HEK293 (cell line): ENCODE measurements at regions not wholly inside any gene's neighbourhood (a gene's known extent, or its start where the extent isn't known, plus 50 kb on each side); places are given as distances from the start of the nearest gene placed in this dataset.

ENCODE experiments used
- CTCF ChIA-PET: fragments of 350-600 bp; formaldehyde crosslinking; extraction: SDS; loops from one replicate; lab custom pipeline; 2021; ENCODE audit warnings: antibody characterized with exemption; lab: Yijun Ruan, JAX
- POLR2A ChIA-PET: fragments of 300-600 bp; formaldehyde crosslinking; extraction: SDS; loops from one replicate; lab custom pipeline; 2020; ENCODE audit warnings: antibody characterized with exemption, inconsistent platforms; lab: Yijun Ruan, JAX
- H3K27ac ChIP-seq: fragments of 200-500 bp; sonication (Bioruptor generic); 2 replicates; pipeline ENCODE4 v1.5.1; 2014; ENCODE audit warnings: low read depth, low read length, control low read depth, inconsistent platforms; ENCODE audit errors: extremely low read depth
- H3K36me3 ChIP-seq, 2 experiments: fragments of 200-500 bp in 1 of 2; sonication (Bioruptor generic) in 1 of 2; 1 replicate in 1 of 2; 2 replicates in 1 of 2; pipeline ENCODE4 v1.5.1; 2014 to 2017; ENCODE audit warnings: inconsistent platforms in 2 of 2, low read length in 2 of 2; ENCODE audit not compliant: control insufficient read depth in 2 of 2, insufficient read depth in 1 of 2
- H3K4me1 ChIP-seq: fragments of 200-500 bp; sonication (Bioruptor generic); 2 replicates; pipeline ENCODE4 v1.5.1; 2014; ENCODE audit warnings: mild to moderate bottlenecking, low read length, inconsistent platforms; ENCODE audit not compliant: control insufficient read depth, insufficient read depth
- H3K4me3 ChIP-seq: 2 replicates; pipeline ENCODE4 v1.5.1; 2011; ENCODE audit warnings: low read depth, mild to moderate bottlenecking, control low read depth, low read length, moderate library complexity
- H3K9me3 ChIP-seq: fragments of 200-500 bp; sonication (Bioruptor generic); 2 replicates; pipeline ENCODE4 v1.5.1; 2014; ENCODE audit warnings: low read depth, low read length, inconsistent platforms; ENCODE audit not compliant: control insufficient read depth, insufficient read depth
- EGR2 ChIP-seq: fragments of 450-650 bp; formaldehyde crosslinking; IDR thresholded peaks from 2 replicates; pipeline ENCODE4 v1.5.1; 2016; ENCODE audit warnings: low read depth, missing biosample characterization, missing genetic modification characterization
- ELK4 ChIP-seq: IDR thresholded peaks from 2 replicates; pipeline ENCODE4 v1.6.1; 2011; ENCODE audit warnings: mild to moderate bottlenecking, low read depth, low read length, borderline replicate concordance
- SCRT1 ChIP-seq: fragments of 450-650 bp; formaldehyde crosslinking; IDR thresholded peaks from 2 replicates; pipeline ENCODE4 v1.5.1; 2016; ENCODE audit warnings: missing biosample characterization, missing genetic modification characterization, borderline replicate concordance
- SCRT2 ChIP-seq: fragments of 450-650 bp; formaldehyde crosslinking; IDR thresholded peaks from 2 replicates; pipeline ENCODE4 v1.5.1; 2016; ENCODE audit warnings: missing biosample characterization, missing genetic modification characterization
- SP3 ChIP-seq: fragments of 450-650 bp; formaldehyde crosslinking; IDR thresholded peaks from 2 replicates; pipeline ENCODE4 v1.5.1; 2016; ENCODE audit warnings: missing biosample characterization, missing genetic modification characterization
- ZBTB10 ChIP-seq: fragments of 450-650 bp; formaldehyde crosslinking; IDR thresholded peaks from 2 replicates; pipeline ENCODE4 v1.5.1; 2016; ENCODE audit warnings: missing biosample characterization, missing genetic modification characterization
- ZBTB20 ChIP-seq: fragments of 450-650 bp; formaldehyde crosslinking; IDR thresholded peaks from 2 replicates; pipeline ENCODE4 v1.5.1; 2016; ENCODE audit warnings: missing biosample characterization, missing genetic modification characterization
- ZBTB44 ChIP-seq: fragments of 450-650 bp; IDR thresholded peaks from 2 replicates; pipeline ENCODE4 v1.5.1; 2018; ENCODE audit warnings: missing biosample characterization, mild to moderate bottlenecking, missing genetic modification characterization
- ZBTB49 ChIP-seq: fragments of 450-650 bp; formaldehyde crosslinking; IDR thresholded peaks from 2 replicates; pipeline ENCODE4 v1.5.1; 2016; ENCODE audit warnings: missing biosample characterization, missing genetic modification characterization, low read depth
- ZNF146 ChIP-seq: fragments of 450-650 bp; formaldehyde crosslinking; IDR thresholded peaks from 2 replicates; pipeline ENCODE4 v1.5.1; 2016; ENCODE audit warnings: missing biosample characterization, missing genetic modification characterization
- ZNF175 ChIP-seq: fragments of 450-650 bp; formaldehyde crosslinking; IDR thresholded peaks from 2 replicates; pipeline ENCODE4 v1.5.1; 2016; ENCODE audit warnings: missing biosample characterization, missing genetic modification characterization
- ZNF223 ChIP-seq: fragments of 450-650 bp; formaldehyde crosslinking; IDR thresholded peaks from 2 replicates; pipeline ENCODE4 v1.5.1; 2016; ENCODE audit warnings: missing biosample characterization, missing genetic modification characterization
- ZNF280C ChIP-seq: fragments of 450-650 bp; formaldehyde crosslinking; IDR thresholded peaks from 2 replicates; pipeline ENCODE4 v1.5.1; 2016; ENCODE audit warnings: missing biosample characterization, missing genetic modification characterization
- ZNF311 ChIP-seq: fragments of 450-650 bp; formaldehyde crosslinking; IDR thresholded peaks from 2 replicates; pipeline ENCODE4 v1.5.1; 2017; ENCODE audit warnings: missing biosample characterization, missing genetic modification characterization, borderline replicate concordance
- ZNF335 ChIP-seq: fragments of 450-650 bp; formaldehyde crosslinking; conservative IDR thresholded peaks from 2 replicates; pipeline ENCODE4 v1.5.1; 2016; ENCODE audit warnings: missing biosample characterization, missing genetic modification characterization
- ZNF394 ChIP-seq: fragments of 450-650 bp; formaldehyde crosslinking; IDR thresholded peaks from 2 replicates; pipeline ENCODE4 v1.5.1; 2016; ENCODE audit warnings: missing biosample characterization, missing genetic modification characterization, mild to moderate bottlenecking, moderate library complexity, borderline replicate concordance
- ZNF404 ChIP-seq: fragments of 450-650 bp; formaldehyde crosslinking; IDR thresholded peaks from 2 replicates; pipeline ENCODE4 v1.5.1; 2017; ENCODE audit warnings: missing biosample characterization, missing genetic modification characterization
- ZNF426 ChIP-seq: fragments of 450-650 bp; formaldehyde crosslinking; IDR thresholded peaks from 2 replicates; pipeline ENCODE4 v1.5.1; 2017; ENCODE audit warnings: missing biosample characterization, missing genetic modification characterization, mild to moderate bottlenecking, inconsistent platforms, moderate library complexity
- ZNF571 ChIP-seq: fragments of 450-650 bp; formaldehyde crosslinking; IDR thresholded peaks from 2 replicates; pipeline ENCODE4 v1.5.0; 2017; ENCODE audit warnings: missing biosample characterization, missing genetic modification characterization
- ZNF596 ChIP-seq: fragments of 450-650 bp; IDR thresholded peaks from 2 replicates; pipeline ENCODE4 v1.5.0; 2018; ENCODE audit warnings: missing biosample characterization, mild to moderate bottlenecking, missing genetic modification characterization, moderate library complexity
- ZNF629 ChIP-seq: fragments of 450-650 bp; formaldehyde crosslinking; IDR thresholded peaks from 2 replicates; pipeline ENCODE4 v1.5.1; 2017; ENCODE audit warnings: missing biosample characterization, missing genetic modification characterization
- ZSCAN23 ChIP-seq: fragments of 450-650 bp; formaldehyde crosslinking; IDR thresholded peaks from 2 replicates; pipeline ENCODE4 v1.5.1; 2016; ENCODE audit warnings: missing biosample characterization, missing genetic modification characterization
- ZXDB ChIP-seq: fragments of 450-650 bp; formaldehyde crosslinking; IDR thresholded peaks from 2 replicates; pipeline ENCODE4 v1.5.1; 2016; ENCODE audit warnings: missing biosample characterization, missing genetic modification characterization

GRCh38 chr2:41940060-41940744 is 107.6 kb upstream of the PKDCC start:
- Histone ChIP-seq H3K4me3 (no peak overlapping the region), H3K36me3 (no peaks in the 10 kb centered on the region), H3K4me1 (no peaks in the 10 kb centered on the region), H3K27ac (no peak overlapping the region), H3K9me3 (no peaks in the 10 kb centered on the region)
- CTCF ChIA-PET, result interaction anchor here (1.1 kb wide), 1 partner anchor 71 kb away, joined by 4 read pairs; no protein-coding TSS in a partner anchor
- POLR2A ChIA-PET, result no interaction called here
- TF ChIP-seq ZNF335 (no peak), ZBTB10 (no peak), ZNF571 (tag by site-specific recombination) (no peak), ZNF629 (no peak), ZXDB (tag by site-specific recombination) (no peak)

GRCh38 chr2:41940745-41941063 is 107.1 kb upstream of the PKDCC start:
- CTCF ChIA-PET, result no interaction called here
- no peaks in the 10 kb centered on the region for H3K4me1 ChIP-seq
- no peak for TF ChIP-seq SCRT1 (tag by site-specific recombination)
- no peak for TF ChIP-seq ZNF596 (tag by site-specific recombination)
- peak; percentile 42 for TF ChIP-seq EGR2 (tag by site-specific recombination)
- TF ChIP-seq ZNF223 (tag by site-specific recombination), result no peak
- H3K36me3 ChIP-seq, result no peaks in the 10 kb centered on the region
- no peaks in the 10 kb centered on the region for H3K9me3 ChIP-seq
- no peak overlapping the region for H3K27ac ChIP-seq
- H3K4me3 ChIP-seq, result no peak overlapping the region
- POLR2A ChIA-PET, result no interaction called here

- TF ChIP-seq ZNF280C (tag by site-specific recombination) (no peak), ZBTB44 (no peak), ELK4 (no peak), SP3 (tag by site-specific recombination) (no peak), ZNF404 (no peak), SCRT2 (tag by site-specific recombination) (no peak), ZNF311 (tag by site-specific recombination) (no peak), ZNF175 (tag by site-specific recombination) (no peak), ZNF426 (tag by site-specific recombination) (no peak), ZBTB20 (no peak), ZNF394 (no peak), ZNF146 (tag by site-specific recombination) (no peak), ZSCAN23 (tag by site-specific recombination) (no peak), ZBTB49 (tag by site-specific recombination) (no peak)
- TF ChIP-seq, all 188 proteins: peak for 0
- no peaks in the 10 kb centered on the region for H3K4me1 ChIP-seq
- no peak overlapping the region for H3K27ac ChIP-seq
- no peaks in the 10 kb centered on the region for H3K9me3 ChIP-seq
- no peak overlapping the region for H3K4me3 ChIP-seq
- CTCF ChIA-PET, result no interaction called here
- H3K36me3 ChIP-seq, result no peaks in the 10 kb centered on the region
- POLR2A ChIA-PET, result no interaction called here
Observed at GRCh38 chr2:41941831-41942230, 106.0 kb upstream of the PKDCC start.
